Renal cortex interstitium (tissue), 11 donors: ENCODE measurements at regions not wholly inside any gene's neighbourhood (a gene's known extent, or its start where the extent isn't known, plus 50 kb on each side); places are given as distances from the start of the nearest gene placed in this dataset.
"Not testable (repeated sequence)": the region's sequence is repeated elsewhere in the genome, so short reads cannot be mapped to it uniquely, and the experiment has no call there.

ENCODE experiments used
- DNase-seq, 11 donors: peaks; one replicate each; pipeline ENCODE4 v3.0.0-alpha.2; 2013; ENCODE audit warnings: low read depth in 9 of 11, low spot score in 4 of 11; ENCODE audit errors: extremely low read depth in 1 of 11

DNA sequence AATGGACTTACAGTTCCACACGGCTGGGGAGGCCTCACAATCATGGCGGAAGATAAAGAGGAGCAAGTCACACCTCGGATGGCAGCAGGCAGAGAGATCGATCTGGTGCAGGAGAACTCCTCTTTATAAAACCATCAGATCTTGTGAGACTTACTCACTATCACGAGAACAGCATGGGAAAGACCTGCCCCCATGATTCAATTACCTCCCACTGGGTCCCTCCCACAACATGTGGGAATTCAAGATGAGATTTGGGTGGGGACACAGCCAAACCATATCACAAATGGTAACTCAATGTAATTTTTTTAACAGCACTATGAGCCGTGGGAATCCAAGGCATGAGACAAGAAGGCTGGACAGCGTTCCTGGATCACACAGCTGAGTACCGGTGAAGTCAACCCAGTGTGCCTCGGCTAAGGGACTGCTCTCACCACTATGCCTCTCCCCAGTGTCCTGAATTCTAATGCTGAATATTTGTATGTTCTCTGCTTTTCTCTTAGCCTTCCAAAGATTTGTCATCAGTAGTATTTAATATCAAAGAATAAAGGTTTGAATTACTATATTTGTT, 84.3 kb downstream of the IRS2 start:
- DNase-seq = not testable (repeated sequence)

DNA sequence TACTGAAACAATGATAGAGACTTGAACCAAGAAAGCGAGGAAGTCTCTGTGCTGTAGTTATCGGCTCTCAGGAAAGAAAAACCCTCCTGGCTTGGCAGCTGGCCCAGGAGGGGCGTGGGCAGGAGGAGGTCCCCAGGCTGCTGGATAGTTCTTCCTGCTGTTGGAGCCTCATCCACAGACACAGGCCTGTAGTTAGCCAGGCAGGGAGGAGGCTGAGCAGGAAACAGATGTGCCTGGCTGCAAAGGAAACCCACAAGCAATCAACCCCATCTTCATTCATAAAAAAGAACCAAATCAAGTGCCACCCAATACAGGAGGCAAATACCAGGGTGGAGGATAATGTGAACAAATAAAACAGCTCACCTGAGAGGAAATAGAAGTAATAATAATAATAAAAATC, 86.2 kb downstream of the IRS2 start:
- peak in 7 of 11 donors; percentile 32 to 57 (median 43) for DNase-seq

DNA sequence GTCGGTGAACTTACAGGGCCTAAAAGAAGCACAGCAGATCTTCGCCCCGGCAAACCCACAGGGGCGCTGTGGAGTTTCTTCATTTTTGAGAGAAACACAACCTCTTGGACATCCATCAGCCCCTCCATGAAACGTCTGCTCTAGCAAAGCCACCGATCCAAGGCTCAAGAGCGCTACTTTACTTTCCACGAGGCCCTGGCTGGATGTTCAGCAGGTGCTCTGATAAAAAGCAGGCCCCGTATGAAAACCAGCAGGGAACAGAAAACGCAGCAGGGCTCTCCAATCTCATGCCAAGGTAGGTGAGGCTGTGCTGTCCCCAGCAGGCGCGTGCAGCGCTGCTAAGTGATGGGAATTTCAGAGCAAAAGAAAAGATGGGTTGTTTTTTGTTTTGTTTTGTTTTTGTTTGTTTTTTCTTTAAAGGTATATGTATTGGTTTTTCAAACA, 86.7 kb downstream of the IRS2 start:
- no peak for DNase-seq

DNA sequence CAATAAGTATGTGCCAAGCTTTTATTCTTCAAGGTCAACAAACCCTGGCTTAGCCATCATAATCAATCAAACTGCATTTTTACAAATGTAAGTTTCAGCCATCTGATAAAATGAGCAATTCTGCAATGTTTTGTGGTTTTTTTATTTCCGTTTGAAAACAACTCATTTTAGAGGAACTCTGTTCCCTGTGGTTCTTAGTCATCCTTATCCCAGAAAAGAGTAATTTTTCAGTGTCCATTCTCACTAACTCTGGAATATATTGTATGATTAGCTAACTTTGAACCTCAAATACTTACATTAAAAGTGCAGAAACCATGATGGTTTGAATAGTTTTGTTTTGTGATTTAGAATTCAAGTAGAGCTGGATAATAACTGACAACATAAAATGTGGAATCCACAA, 87.6 kb downstream of the IRS2 start:
- no peak for DNase-seq

DNA sequence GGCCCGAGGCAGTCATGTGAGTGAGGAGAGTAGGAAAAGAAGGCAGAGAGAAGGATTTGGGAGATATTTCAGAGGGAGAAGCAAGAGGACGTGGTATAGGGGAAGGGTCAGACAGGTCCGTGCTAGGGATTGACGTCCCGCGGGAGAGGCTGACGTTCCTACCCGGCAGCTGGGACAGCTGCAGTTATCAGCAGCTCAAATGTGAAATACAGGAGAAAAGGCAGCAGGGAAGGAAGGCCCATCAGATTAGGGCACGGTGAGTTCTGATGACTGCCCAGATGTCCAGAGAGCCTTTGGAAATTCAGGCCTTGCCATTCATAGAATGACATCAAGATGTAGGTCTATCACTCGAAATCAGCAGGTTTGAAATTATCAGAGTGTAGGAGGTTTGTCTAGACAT, 88.4 kb downstream of the IRS2 start:
- DNase-seq = no peak

DNA sequence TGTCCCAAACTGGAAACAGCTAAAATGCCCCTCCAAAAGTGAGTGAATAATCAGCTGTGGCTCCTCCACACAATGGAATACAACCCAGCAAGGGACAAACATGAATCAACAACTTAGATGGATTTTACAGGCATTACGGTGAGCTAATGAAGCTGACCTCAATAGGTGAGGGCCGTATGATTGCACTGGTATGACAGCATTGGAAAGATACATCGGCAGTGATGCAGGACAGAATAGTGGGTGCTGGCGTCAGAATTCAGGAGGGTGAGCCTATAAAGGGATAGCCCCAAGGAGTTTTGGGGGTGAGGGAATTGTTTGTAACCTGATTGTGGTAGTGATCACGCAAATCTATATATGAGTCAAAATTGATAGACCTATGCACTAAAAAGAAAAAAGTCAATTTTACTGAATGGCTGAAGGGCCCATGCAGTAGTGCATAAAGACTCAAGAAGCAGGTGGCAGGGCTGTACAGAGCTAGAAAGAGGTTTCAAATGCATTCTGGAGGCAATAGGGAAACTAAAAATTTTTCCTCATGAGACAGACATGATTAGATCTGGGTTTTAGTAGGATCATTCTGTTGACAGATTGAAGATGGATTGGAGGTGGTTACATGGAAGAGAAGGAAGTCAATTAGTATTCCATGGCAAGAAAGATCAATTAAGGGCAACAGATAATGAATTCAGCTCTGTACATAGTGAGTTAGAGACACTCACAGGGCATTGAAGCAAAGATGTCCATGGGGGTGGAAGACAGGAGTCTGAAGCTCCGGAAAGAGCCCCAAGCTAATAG, 90.8 kb downstream of the IRS2 start:
- DNase-seq = no peak

DNA sequence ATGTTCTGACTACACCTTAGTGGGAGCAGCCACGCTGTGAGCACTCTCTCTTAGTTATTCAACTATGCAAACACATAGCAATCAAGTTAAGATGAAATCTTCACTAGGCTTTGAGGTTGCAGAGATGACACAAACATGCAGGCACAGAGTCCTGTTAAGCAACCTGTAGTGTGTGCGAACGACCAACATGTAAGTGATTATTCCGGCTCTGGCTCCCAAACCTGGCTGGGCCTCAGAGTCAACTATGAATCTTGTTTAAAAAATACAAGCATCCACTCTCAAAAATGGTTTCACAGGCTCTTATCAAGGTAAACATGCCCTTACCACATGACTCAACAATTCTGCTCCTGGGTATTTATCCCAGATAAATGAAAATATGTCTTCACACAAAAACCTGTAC, 91.4 kb downstream of the IRS2 start:
- DNase-seq = no peak

DNA sequence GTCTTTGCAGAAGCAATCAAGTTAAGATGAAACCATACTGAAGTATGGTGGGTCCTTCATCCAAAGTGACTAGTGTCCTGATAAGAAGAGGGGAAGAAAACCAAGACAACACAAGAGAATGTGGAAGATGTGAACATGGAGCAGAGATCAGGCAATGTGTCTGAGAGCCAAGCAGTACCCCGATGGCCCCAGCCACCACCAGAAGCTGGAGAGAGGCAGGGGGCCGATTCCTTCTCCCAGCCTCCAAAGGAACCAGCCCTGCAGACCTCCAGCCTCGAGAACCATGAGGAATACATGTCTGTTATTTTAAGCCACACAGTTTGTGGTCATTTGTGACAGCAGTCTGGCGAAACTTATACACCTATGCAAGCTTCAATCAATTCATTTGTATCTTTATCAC, 93.2 kb downstream of the IRS2 start:
- no peak for DNase-seq

DNA sequence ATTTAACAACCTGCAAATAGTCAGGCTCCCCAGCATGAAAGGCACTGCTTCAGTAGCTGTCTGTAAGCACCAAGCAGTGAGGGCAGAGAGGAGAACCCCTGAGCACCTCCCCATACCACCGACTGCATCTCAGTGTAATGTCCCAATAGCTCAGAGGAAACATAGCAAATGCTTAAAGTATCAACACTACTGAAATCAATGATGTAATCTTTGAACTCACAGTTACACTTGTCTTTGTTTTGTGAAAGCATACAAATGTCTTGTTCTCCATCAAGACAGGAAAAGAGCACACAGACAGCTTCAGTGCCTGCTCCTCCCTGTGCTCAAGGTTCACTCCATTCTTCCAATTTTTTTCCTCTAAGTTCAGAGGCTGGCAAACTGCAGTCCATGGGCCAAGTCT, 94.7 kb downstream of the IRS2 start:
- no peak for DNase-seq

DNA sequence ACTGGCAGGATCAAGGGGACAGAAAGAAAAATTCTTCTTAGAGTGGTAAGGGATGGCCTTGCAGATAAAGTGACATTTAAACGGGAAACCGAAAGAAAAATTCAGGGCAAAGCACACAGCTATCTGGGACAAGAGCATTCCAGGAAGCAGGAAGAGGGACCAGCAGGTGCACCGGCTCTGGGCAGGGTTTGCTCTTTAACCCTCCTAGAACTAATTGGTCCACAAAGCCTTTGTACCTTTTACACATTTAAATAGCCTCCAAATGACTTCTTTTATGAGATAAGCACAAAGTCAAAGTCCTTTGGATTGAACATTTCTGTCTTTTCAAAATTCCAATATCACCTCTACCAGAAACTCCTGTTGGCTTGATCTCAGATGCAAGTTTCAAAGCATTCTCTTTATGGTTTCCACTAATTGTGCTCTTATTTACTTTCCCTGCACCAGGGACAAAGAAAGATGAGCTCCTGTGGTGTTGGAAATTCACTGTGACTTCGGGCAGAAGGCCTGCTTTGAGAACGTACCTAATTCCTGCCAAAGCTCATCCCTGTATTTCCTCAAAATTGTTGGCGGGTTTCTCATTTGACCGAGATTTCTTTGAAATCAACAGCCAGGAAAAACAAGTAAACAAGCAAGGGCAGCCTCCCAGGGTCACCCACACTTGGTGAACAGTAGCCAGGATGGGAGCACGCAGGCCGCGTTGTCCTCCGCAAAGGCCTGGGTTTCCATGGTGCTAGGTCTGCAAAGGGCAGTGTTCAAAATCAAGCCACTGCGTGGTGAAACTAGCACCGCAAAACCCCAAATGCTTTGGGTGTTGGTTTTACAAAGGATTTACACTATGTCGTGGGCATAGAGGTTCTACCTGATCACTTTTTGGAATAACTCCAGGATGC, 98.6 kb downstream of the IRS2 start:
- DNase-seq = no peak

DNA sequence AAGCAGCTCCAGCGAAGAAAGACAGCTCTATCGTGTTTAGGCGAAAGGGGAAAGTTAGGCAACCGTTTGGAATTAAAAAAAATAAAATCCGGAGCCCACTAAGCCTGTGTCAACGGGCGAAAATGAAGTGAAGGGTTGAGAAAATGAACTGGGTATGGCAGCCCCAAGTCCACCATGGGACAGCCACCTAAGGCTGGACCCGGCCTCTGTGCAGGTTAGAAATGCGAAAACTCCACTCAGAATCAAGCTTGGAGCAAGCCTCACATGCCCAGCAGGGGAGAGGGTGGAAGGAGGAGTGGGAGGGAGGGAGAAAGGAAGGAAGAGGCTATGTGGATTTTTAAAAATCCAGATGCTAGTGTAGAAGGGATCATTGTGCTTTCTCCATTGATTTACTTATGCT, 101.2 kb downstream of the IRS2 start:
- no peak for DNase-seq

DNA sequence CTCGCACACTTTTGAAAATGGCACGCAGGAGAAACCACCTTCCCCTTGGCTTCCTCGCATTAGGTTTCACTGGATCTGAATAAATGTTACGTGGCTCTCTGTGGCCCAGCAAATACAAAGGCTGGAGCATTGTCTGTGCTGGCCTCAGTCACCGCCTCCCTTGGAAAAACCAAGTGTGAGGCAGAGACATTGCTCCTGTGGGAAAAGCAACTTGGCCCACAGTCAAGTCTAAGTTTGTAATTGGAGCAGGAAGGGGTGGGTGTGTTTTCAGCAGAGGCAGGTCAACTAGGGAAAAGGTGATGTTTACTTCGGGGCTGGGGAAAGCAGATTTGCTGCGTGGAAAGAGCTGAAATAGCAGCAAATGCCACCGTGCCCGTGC, 101.6 kb downstream of the IRS2 start:
- peak in 1 of 11 donors; percentile 21 for DNase-seq

DNA sequence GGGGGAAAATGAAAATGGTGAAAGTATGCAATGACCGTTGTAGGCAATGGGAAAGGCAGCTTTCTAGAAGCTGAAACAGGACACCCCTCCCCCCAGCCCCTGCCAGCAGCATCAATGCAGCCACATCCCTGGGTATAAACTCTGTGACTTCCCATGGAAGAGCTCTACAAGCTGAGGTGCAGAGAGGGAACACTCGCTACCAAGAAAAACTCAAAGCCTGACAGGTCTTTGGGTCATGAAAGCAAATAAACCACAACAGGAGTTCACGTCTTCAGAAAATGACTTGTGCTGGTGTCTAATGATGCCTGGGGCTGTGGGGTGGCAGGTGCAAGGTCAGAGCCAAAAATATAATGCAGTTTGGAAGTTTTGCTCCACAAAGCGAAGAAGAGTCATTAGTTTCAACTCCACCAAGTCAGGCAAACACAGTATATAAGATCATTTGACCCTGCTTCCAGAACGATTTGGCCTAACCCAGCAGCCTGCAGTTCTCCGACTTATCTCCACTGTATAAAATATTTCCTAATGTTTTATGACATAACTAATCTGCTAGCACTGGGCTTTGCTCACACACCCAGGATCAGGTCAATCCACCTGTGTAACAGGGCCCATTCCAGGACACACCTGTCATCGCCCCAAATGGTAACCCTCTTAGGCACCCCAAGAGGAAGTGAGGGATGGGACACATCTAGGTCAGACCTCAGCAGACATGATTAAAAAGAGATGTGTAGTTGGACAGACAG, 102.1 kb downstream of the IRS2 start:
- DNase-seq = no peak

DNA sequence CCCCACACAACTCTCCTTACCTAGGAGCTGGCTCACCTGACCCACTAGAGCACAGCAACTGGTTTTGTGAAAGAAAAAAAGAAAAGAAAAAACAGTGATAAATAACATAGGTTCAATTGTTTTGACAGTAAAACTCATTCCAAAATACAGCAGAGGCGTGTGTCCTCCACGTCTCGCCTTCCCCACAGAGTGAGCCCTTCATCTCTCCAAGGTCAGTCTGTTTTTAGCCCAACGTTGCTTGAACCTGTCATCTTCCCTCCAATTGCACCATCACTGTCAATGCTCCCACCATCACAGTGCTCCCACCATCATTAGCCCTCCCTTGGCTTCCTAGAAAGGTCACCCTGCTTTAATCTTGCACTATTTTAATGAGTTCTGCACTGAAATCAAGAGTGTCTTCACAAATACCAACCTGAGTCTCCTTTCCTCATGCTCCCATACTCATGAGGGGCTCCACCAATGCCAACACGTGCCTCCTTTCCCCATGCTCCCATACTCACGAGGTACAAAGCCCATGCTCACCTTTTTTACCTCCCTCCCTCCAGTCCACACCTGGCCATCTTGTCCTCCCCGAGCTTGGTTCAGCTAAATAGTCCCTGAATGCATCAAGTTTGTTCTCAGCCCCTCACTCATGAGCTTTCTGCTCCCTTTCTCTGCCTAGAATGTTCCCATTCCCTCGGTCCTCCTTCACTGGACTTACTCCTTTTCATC, 103.7 kb downstream of the IRS2 start:
- no peak for DNase-seq

DNA sequence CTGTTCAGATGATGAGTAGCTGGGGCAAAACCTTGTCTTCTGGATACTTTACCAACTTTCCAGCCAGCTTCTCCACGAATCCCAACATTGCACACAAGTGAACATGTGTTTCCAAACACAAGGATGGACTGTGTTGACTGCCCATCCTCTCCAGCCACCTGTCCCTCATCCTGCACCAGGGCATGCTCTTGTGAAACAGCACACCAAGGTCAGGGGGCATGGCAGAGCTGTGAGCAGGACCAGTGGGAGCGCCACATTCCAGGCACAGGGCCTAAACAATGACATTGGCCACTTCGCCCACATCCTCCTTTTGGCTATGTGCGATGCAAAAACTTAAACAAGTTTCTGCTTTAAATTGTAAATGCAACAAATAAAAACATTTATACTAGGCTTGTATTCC, 105.5 kb downstream of the IRS2 start:
- no peak for DNase-seq

DNA sequence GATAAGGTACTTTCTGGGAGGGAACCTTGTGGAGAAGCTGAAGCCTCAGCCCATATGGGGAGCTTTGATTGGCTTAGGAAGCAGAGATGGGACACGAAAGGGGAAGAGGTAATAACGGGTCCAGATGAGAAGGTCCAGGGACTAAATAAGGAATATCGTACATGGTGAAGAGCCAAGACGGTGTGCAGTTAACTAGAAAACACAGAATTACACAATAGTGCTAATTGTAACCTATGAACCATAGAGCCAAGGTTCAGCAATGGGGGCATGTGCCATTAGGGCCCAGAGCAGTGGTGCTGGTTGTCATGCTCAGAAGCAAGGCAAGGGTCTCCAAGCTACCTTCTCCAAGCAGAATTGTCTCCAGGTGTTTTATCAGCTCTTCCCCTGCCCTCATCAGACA, 106.1 kb downstream of the IRS2 start:
- DNase-seq = no peak

DNA sequence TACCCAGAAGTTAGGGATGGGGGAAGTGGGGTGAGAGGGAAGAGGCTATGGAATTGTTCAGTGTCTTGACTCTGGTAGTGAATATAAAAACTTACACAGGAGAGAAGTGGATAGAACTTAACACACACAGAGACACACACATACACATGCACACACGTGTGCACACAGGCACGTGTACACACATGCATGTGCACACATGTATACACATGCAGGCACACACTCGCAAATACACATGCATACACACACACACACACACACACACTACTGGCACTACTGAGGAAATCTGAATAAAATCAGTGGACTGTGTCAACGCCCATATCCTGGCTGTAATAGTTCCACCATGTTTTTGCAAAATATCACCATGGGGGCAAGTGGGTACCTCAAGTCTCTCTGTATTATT, 107.9 kb downstream of the IRS2 start:
- no peak for DNase-seq

DNA sequence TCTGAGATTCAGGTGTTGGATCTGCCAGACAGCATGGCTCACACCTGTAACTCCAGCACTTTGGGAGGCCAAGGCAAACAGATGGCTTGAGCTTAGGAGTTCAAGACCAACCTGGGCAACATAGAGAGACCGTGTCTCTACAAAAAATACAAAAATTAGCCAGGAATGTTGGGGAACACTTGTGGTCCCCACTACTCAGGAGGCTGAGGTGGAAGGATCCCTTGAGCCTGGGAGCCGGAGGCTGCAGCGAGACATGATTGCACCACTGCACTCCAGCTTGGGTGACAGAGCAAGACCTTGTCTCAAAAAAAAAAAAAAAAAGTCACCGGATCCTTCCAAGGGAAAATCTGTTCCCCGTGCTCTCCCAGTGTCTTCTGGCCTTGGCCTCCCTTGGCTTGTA, 109.2 kb downstream of the IRS2 start:
- no peak for DNase-seq

DNA sequence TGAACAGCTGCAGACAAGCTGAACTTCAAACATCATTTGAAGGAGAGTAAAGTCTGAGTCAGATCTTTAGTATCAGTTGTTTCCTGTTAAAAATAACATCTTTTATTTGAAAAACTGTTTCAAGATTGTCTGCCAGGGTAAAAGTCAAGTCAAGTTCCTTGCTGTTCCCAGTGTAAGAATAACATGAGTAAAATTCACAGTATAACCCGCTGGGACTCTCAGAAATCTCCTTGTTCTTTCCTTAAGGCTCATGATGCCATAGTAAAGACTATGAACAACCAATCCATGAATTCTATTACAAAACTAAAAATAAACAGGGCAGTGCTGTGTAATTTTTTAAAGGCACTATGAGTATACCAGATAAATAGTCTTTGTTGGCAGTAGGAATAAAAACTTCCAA, 112.9 kb downstream of the IRS2 start:
- no peak for DNase-seq
